ENCODE measurements at regions not wholly inside any gene's neighbourhood (a gene's known extent, or its start where the extent isn't known, plus 50 kb on each side); places are given as distances from the start of the nearest gene placed in this dataset.
"Not testable (repeated sequence)": the region's sequence is repeated elsewhere in the genome, so short reads cannot be mapped to it uniquely, and the experiment has no call there.

- DNase-seq (ENCODE audit: low read depth in 4 of 4, low spot score in 3 of 4), result no peak
Measured at GRCh38 chr10:56109454-56109853, 251.6 kb downstream of the ZWINT start.

DNA sequence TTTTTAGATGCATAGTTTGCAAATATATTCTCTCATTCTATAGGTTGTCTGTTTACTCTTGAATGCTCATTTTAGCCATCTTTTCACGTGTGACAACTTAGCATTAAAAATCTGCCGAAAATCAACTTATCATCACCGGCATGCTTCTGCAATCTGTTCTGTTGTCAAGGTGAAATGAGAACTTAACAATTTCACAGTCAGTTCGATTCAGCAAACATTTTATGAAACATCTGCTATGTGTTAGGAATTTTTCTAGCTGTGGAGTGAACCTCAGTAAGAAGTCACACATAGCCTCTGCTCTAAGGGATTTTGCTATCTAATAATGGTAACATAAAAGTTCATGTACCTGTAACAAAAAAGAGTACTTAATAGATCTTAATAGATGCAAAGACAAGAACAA, 256.1 kb downstream of the ZWINT start:
- DNase-seq (ENCODE audit: low read depth in 4 of 4, low spot score in 3 of 4), result no peak

- no peak for DNase-seq (ENCODE audit: low read depth in 4 of 4, low spot score in 3 of 4)
Measured at GRCh38 chr10:56104487-56104886, 256.6 kb downstream of the ZWINT start.

DNA sequence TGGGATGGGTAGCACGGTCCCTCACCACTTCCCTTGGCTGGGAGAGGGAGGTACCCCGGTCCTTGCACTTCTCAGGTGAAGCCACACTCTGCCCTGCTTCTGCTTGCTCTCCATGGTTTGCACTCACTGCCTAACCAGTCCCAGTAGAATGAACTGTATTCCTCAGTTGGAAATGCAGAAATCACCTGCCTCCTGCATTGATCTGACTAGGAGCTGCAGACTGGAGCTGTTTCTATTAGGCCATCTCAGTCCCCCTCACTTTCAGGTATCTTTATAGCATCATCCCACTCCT, 264.9 kb downstream of the ZWINT start:
- no peak for DNase-seq (ENCODE audit: low read depth in 4 of 4, low spot score in 3 of 4)

- DNase-seq (ENCODE audit: low read depth in 4 of 4, low spot score in 3 of 4), result no peak
Measured at GRCh38 chr10:56095506-56096225, 265.4 kb downstream of the ZWINT start.

GRCh38 chr10:56093645-56094044, 267.4 kb downstream of the ZWINT start:
- DNase-seq (ENCODE audit: low read depth in 4 of 4, low spot score in 3 of 4), result not testable (repeated sequence)

- no peak for DNase-seq (ENCODE audit: low read depth in 4 of 4, low spot score in 3 of 4)
Measured at GRCh38 chr10:56091872-56092271, 269.2 kb downstream of the ZWINT start.

DNA sequence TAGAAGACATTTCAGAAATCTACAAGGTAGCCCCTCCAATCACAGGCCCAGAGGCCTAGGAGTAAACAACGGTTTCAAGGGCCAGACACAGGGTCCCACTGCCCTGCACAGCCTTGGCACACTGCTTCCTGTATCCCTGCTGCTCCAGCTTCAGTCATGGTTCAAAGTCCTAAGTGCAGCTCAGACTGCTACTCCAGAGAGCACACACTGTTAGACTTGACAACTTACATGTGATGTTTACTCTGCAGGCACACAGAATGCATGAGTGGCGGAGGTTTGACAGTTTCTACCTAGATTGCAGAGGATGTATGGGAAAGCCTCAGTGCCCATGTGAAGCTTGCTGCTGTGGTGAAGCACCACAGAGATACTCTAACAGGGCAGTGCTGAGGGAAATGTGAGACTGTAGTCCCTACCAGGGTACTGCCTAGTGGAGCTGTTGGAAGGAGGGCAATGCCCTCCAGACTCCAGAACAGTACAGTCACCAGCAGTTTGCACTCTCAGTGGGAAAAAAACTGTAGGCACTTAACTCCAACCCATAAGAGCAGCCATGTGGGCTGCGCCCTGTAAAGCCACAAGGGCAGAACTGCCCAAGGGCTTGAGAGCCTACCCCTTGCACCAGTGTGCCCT, 270.0 kb downstream of the ZWINT start:
- DNase-seq (ENCODE audit: low read depth in 4 of 4, low spot score in 3 of 4), result no peak

DNA sequence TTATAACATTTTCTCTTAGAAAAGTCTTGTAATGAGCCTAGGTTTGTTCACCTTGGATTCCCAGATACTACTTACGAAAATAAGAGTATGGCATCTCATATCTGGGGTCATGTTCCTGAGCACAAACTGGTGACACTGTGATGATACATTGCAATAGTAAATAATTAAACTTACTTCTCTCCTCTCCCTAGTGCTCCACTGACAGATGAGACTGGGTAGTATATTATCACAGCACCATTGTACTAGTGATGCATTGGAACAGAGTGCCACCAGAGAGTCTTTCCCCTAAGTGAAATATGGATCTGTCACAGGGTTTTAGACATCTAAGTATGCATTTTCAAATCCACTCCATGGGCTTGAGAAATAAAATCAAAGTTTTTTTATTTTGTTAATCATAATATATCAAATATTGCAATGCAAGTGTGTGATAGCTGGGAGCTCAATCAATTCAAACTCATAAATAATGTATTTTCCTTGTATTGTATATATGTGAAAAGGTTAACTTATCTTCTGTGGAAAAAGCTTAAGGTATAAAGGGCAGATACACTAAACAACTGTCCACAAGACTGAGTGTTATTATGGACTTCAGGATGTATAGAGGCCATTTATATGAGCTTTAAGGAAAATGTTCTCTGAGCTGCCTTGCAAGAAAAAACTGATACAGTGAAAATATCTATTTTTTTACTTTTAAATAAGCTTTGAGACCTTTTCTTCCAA, 275.5 kb downstream of the ZWINT start:
- no peak for DNase-seq (ENCODE audit: low read depth in 4 of 4, low spot score in 3 of 4)

DNA sequence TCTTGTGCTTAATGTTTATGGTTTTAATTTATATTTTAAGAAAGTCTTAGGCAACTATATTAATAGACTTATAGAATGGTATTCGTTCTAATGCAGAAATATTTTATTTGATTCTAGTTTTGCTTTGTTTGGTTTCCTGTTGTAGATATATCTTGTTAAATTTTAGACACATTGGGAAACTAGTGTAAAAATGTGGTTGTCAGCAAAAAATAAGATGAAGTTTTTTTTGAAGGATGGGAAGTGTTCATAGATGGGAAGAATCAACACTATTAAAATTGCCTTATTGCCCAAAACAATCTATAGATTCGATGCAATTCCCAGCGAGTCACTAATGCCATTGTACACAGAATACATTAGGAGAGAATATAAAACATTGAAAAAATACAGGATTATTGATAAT, 278.9 kb downstream of the ZWINT start:
- DNase-seq (ENCODE audit: low read depth in 4 of 4, low spot score in 3 of 4), result no peak

DNA sequence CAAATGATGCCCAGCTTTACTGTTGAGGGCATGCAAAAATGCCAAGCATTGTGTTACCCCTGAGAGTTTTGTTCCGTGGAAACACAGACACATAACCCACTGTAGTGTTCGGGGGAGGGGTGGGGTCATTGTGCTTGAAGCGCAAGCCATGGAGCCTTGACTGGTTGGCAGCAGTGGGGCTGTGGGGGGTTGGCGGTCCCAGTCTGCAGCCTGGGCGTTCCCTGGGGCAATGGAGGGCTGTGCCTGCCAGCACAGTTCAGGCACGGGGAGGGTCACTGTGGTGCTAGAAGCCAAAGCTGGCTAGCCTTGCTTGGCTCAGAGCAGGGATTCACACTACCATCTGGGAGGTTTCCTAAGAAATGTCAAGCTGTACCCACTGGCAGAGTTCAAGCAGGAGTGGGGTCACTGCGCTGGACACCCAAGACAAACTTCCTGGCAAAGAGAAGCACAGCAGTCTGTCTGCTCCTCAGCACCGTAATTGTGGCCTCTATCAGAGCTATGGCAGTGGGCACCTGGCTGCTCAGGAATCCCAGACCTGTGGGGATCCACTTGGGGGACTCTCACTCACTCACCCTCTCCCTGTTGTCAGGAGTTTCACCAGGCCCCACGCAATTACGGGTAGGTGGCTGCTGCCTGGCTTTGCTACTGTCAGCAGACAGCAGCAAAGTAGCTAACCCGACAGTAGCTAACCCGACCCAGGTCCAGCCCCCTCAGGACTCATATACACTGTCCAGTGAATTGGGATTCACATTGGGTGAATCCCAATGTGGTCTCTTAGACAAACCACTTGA, 292.4 kb downstream of the ZWINT start:
- DNase-seq (ENCODE audit: low read depth in 4 of 4, low spot score in 3 of 4), result no peak

- DNase-seq (ENCODE audit: low read depth in 4 of 4, low spot score in 3 of 4), result no peak
Measured at GRCh38 chr10:56068040-56068439, 293.0 kb downstream of the ZWINT start.

GRCh38 chr10:56063642-56064041, 297.4 kb downstream of the ZWINT start:
- DNase-seq (ENCODE audit: low read depth in 4 of 4, low spot score in 3 of 4), result no peak

DNA sequence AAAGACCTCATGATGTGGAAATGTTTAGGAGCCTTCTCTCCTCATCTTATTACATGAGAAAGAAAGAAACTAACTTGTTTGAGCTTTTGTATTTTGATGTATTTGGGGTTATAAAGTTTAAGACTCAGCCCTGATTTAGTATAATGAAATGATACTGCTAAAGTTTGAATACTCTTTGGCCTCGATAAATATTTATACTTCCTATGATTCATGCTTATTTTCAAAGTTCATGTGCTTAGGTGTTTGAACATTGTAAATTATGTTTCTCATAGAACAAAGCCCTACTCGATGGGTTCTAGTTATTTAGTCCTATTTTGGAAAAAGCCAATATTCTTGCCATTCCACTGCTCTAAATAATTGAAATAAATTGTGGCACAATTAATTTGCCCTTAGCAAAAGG, 303.2 kb downstream of the ZWINT start:
- no peak for DNase-seq (ENCODE audit: low read depth in 4 of 4, low spot score in 3 of 4)

- DNase-seq (ENCODE audit: low read depth in 4 of 4, low spot score in 3 of 4), result no peak
Measured at GRCh38 chr10:56035489-56035888, 325.6 kb downstream of the ZWINT start.

GRCh38 chr10:56028298-56029132, 332.5 kb downstream of the ZWINT start:
- peak; percentile 5 to 36 (median 27) for DNase-seq (ENCODE audit: low read depth in 4 of 4, low spot score in 3 of 4)

DNA sequence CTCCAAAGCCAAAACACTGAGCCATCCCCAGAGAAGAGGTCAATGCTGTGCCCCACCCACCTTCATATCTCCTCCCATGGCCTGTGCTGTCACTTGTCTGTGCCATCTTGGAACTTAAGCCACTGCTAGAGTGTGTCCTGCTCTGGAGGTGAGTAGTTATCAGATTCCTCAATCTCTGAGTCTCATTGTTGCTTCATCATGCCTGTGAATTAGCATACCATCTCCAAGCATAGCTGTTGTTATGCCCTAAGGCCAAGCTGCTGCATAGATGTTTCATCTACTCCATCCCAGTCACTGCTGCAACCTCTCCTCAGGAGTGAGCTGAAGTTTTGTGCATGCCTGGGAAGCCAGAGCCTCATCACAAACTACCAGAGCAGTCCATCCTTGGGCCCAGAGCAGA, 349.0 kb downstream of the ZWINT start:
- no peak for DNase-seq (ENCODE audit: low read depth in 4 of 4, low spot score in 3 of 4)

DNA sequence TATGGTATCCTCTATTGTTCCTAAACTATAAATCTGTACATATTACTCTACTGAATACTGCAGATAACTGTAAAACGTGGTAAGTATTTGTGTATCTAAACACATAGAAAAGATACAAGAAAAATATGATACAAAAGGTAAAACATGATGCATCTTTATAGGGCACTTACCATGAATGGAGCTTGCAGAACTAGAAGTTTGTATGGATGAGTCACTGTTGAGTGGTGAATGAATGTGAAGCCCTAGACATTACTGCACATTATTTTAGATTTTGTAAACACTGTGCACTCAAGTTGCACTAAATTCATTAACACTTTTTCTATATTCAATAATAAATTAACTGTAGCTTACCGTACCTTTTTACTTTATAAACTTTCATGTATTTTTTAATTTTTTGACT, 357.5 kb downstream of the ZWINT start:
- DNase-seq (ENCODE audit: low read depth in 4 of 4, low spot score in 3 of 4), result no peak

GRCh38 chr10:55989188-55989587, 371.9 kb downstream of the ZWINT start:
- no peak for DNase-seq (ENCODE audit: low read depth in 4 of 4, low spot score in 3 of 4)

GRCh38 chr10:55979203-55979602, 381.9 kb downstream of the ZWINT start:
- no peak for DNase-seq (ENCODE audit: low read depth in 4 of 4, low spot score in 3 of 4)

Measured in left renal pelvis (tissue), 4 donors.